Gastrocnemius medialis (tissue), 4 donors: ENCODE measurements at regions not wholly inside any gene's neighbourhood (a gene's known extent, or its start where the extent isn't known, plus 50 kb on each side); places are given as distances from the start of the nearest gene placed in this dataset.

Source experiments
- ATAC-seq, 2 donors: fragments of 150-250 bp; one replicate each; pipeline ENCODE4 v1.9.1; 2016
- DNase-seq, 2 donors: peaks; one replicate each; pipeline ENCODE4 v3.0.0-alpha.2; 2019
- H3K27ac ChIP-seq, 4 donors: fragments of 200-600 bp; sonication (generic); 1 replicate in 1 of 4; 2 replicates in 3 of 4; pipeline ENCODE4 v1.5.1; 2016 to 2018; ENCODE audit warnings: mild to moderate bottlenecking in 2 of 4, moderate library complexity in 1 of 4
- H3K27me3 ChIP-seq, 3 donors: fragments of 200-600 bp; sonication (generic) in 2 of 3; 1 replicate in 1 of 3; 2 replicates in 2 of 3; pipeline versions ENCODE4 v1.5.1 to v1.6.0; 2016 to 2019; ENCODE audit warnings: mild to moderate bottlenecking in 1 of 3, moderate library complexity in 1 of 3
- H3K36me3 ChIP-seq, 2 donors: fragments of 200-600 bp; sonication (generic) in 1 of 2; one replicate each; pipeline ENCODE4 v1.5.1; 2017 to 2018
- H3K4me1 ChIP-seq, 2 donors: fragments of 200-600 bp; sonication (generic) in 1 of 2; one replicate each; pipeline ENCODE4 v1.5.1; 2016 to 2017; ENCODE audit warnings: mild to moderate bottlenecking in 2 of 2
- H3K4me3 ChIP-seq, 4 donors: fragments of 200-600 bp; sonication (generic) in 3 of 4; 1 replicate in 1 of 4; 2 replicates in 3 of 4; pipeline ENCODE4 v1.5.1; 2016 to 2019; ENCODE audit warnings: mild to moderate bottlenecking in 2 of 4
- H3K9me3 ChIP-seq, 3 donors: fragments of 200-600 bp; sonication (generic) in 2 of 3; 1 replicate in 1 of 3; 2 replicates in 2 of 3; pipeline ENCODE4 v1.5.1; 2016 to 2019
- POLR2A ChIP-seq, 2 donors: fragments of 450-650 bp; IDR thresholded peaks; one replicate each; pipeline ENCODE4 v1.6.1; 2017; ENCODE audit warnings: antibody characterized with exemption in 2 of 2, mild to moderate bottlenecking in 2 of 2, moderate library complexity in 2 of 2
- in situ Hi-C, 4 donors: fragments of 200-750 bp; cut with MboI; loops; one replicate each; pipeline versions ENCODE4 v1.15.0 to v1.8.0; 2017; ENCODE audit warnings: low sequenced_read_pairs in 4 of 4
- intact Hi-C: fragments of 100-400 bp; cut with DNase I; formaldehyde crosslinking; loops from one replicate; pipeline ENCODE4 v1.15.1; 2023; ENCODE audit warnings: low total_unique reads
- TF ChIP-seq, protein P1 (sequence below), 5 experiments: fragments of 450-650 bp in 3 of 5; fragments of 200-600 bp in 2 of 5; sonication (generic) in 2 of 5; IDR thresholded peaks in 4 of 5; conservative IDR thresholded peaks in 1 of 5; 1 replicate in 4 of 5; 2 replicates in 1 of 5; pipeline ENCODE4 v1.5.1; 2016 to 2019; ENCODE audit warnings: antibody characterized with exemption in 5 of 5, mild to moderate bottlenecking in 3 of 5, moderate library complexity in 3 of 5

DNA sequence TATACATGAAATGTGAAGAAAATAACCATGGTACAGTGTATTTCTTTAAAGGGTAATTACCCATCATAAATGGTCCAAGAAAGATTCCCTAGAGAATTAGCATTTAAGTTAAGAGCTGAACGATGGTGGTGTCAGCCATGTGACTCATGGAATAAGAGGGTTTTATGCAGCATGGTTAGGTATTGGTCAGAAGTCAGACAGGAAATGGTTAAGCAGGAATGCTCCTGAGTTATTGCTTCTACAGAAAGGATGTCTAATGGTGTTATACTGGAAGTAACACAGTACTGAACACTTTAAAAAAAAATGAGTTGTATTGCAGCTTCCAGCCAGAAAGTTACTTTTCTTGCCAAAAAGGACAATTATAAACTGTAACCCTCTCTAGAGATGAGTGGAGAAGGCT, 72.7 kb upstream of the UBE2E3 start:
- H3K9me3 ChIP-seq = no peaks in the 10 kb centered on the region
- H3K27me3 ChIP-seq = no peaks in the 10 kb centered on the region
- no peak for DNase-seq
- no peak for ATAC-seq
- in situ Hi-C loops (no loop called here), intact Hi-C loops (no loop called here)
- TF ChIP-seq POLR2A (IDR thresholded peaks at IDR 0.05) = no peak
- TF ChIP-seq, protein P1, sequence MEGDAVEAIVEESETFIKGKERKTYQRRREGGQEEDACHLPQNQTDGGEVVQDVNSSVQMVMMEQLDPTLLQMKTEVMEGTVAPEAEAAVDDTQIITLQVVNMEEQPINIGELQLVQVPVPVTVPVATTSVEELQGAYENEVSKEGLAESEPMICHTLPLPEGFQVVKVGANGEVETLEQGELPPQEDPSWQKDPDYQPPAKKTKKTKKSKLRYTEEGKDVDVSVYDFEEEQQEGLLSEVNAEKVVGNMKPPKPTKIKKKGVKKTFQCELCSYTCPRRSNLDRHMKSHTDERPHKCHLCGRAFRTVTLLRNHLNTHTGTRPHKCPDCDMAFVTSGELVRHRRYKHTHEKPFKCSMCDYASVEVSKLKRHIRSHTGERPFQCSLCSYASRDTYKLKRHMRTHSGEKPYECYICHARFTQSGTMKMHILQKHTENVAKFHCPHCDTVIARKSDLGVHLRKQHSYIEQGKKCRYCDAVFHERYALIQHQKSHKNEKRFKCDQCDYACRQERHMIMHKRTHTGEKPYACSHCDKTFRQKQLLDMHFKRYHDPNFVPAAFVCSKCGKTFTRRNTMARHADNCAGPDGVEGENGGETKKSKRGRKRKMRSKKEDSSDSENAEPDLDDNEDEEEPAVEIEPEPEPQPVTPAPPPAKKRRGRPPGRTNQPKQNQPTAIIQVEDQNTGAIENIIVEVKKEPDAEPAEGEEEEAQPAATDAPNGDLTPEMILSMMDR (IDR thresholded peaks at IDR 0.05 in 4 of 5, conservative IDR thresholded peaks at IDR 0.05 in 1 of 5) = no peak
- no peaks in the 10 kb centered on the region for H3K36me3 ChIP-seq
- H3K4me1 ChIP-seq = no peaks in the 10 kb centered on the region
- H3K4me3 ChIP-seq = no peak overlapping the region
- no peak overlapping the region for H3K27ac ChIP-seq

DNA sequence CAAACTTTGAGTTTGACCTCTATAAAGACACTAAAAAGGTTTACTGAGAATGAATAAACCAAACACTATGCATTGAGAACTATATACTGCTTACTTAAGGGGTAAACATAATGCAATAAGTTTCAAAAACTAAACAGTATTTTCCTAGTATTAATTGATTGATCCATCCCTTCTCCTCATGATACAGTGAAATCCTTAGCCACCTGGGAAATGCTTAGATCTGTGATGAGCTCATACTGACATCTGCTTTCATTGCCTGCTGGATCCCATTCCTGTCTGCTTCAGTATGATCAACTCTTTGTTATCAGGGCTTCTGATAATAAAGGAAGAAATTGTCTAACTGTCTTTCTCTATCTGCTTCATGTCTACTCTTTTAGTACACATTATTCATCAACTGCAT, 74.9 kb upstream of the UBE2E3 start:
- no peak for TF ChIP-seq POLR2A (IDR thresholded peaks at IDR 0.05)
- TF ChIP-seq, protein P1 (IDR thresholded peaks at IDR 0.05 in 4 of 5, conservative IDR thresholded peaks at IDR 0.05 in 1 of 5) = no peak
- no peaks in the 10 kb centered on the region for H3K27me3 ChIP-seq
- no peak overlapping the region for H3K4me3 ChIP-seq
- in situ Hi-C loops (no loop called here), intact Hi-C loops (no loop called here)
- H3K36me3 ChIP-seq = no peaks in the 10 kb centered on the region
- H3K4me1 ChIP-seq = no peaks in the 10 kb centered on the region
- H3K9me3 ChIP-seq = no peaks in the 10 kb centered on the region
- H3K27ac ChIP-seq = no peak overlapping the region
- ATAC-seq (no peak), DNase-seq (no peak)

DNA sequence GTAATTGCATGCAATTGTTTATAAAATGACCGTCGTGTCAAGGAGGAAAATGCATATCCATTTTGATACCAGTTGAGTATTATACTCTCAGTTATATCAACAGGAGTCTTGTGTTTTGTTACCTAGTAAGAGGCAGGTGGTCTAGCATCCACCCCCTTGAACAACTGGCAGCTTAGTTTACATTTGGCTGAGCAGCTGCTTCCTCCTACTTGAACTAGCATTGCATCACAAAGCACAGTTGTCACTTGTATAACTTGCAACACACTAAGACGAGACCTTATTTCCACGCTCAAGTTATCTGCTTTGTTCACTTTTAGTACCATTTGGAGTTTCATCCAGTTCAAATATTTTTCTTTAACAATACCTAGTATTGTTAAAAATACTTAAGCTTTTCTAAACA, 75.4 kb upstream of the UBE2E3 start:
- Histone ChIP-seq H3K9me3 (no peaks in the 10 kb centered on the region), H3K36me3 (no peaks in the 10 kb centered on the region), H3K27me3 (no peaks in the 10 kb centered on the region), H3K27ac (no peak overlapping the region), H3K4me1 (no peaks in the 10 kb centered on the region), H3K4me3 (no peak overlapping the region)
- ATAC-seq (no peak), DNase-seq (no peak)
- in situ Hi-C loops = no loop called here
- TF ChIP-seq, protein P1 (IDR thresholded peaks at IDR 0.05 in 4 of 5, conservative IDR thresholded peaks at IDR 0.05 in 1 of 5) = no peak
- TF ChIP-seq POLR2A (IDR thresholded peaks at IDR 0.05) = no peak
- intact Hi-C loops = no loop called here

DNA sequence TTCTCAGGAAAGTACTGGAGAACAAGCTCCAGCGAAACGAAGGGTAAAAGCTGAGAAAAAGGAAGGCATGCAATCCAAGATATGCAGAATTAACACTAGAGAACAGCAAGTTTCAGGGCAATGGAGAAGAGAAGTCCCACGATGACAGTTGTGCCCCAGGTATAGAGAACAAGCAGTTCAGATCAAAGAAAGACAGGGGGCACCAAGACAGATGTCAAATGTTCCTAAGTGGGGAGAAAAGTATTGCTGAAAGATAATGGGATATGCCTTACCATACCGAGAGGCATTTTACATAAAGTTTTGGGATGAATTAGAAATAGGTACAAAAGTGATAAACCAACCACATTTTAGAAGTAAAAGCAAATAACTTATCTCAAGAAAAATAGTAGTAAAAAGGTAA, 79.1 kb upstream of the UBE2E3 start:
- no peaks in the 10 kb centered on the region for H3K27me3 ChIP-seq
- in situ Hi-C loops (no loop called here), intact Hi-C loops (no loop called here)
- no peak overlapping the region for H3K4me3 ChIP-seq
- H3K27ac ChIP-seq = no peak overlapping the region
- ATAC-seq (no peak), DNase-seq (no peak)
- H3K4me1 ChIP-seq = no peaks in the 10 kb centered on the region
- H3K9me3 ChIP-seq = no peaks in the 10 kb centered on the region
- TF ChIP-seq POLR2A (IDR thresholded peaks at IDR 0.05) = no peak
- TF ChIP-seq, protein P1 (IDR thresholded peaks at IDR 0.05 in 4 of 5, conservative IDR thresholded peaks at IDR 0.05 in 1 of 5) = no peak
- H3K36me3 ChIP-seq = no peaks in the 10 kb centered on the region

DNA sequence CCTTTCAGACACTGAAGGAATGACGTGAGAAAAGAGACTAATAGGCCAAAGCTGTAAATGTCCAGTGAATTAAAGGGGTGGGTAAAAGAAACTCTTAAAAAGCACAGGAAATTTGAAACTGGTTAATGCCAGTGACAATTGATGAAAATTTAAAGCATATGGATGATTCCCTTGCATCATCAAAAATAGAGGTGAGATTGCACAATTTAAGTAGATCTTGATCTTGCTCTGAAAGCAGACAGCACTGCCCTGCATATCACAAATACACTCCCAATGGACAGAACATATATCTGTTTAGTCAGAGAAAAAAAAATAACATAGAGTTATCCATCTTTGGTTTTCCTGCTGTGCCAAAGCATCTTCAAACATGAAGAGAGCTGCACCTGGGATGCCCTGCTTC, 86.7 kb upstream of the UBE2E3 start:
- TF ChIP-seq, protein P1 (IDR thresholded peaks at IDR 0.05 in 4 of 5, conservative IDR thresholded peaks at IDR 0.05 in 1 of 5) = no peak
- TF ChIP-seq POLR2A (IDR thresholded peaks at IDR 0.05) = no peak
- DNase-seq (no peak), ATAC-seq (no peak)
- Histone ChIP-seq H3K4me3 (no peak overlapping the region), H3K27ac (no peak overlapping the region), H3K36me3 (no peaks in the 10 kb centered on the region), H3K4me1 (no peaks in the 10 kb centered on the region), H3K27me3 (no peaks in the 10 kb centered on the region), H3K9me3 (no peaks in the 10 kb centered on the region)
- in situ Hi-C loops = no loop called here
- intact Hi-C loops = no loop called here
